ENCODE measurements at regions not wholly inside any gene's neighbourhood (a gene's known extent, or its start where the extent isn't known, plus 50 kb on each side); places are given as distances from the start of the nearest gene placed in this dataset.

DNA sequence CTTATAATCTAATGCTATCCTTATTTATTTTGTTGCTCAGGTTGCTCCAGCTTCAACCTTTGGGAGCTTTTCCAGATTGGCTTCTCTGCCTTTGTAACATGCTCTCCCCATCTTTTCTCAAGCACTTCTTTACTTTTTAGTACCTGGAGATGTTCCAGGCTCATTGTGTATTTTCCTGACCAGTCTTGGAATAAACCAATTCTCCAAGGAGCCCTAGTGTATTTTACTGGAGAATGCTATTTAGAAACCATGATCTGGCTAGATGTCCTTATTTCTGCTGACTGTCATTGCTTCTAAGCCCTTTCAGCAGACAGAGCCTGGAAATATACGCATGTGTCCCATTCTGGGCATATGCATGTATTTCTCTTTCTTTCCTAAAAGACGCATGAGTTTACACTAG, 95.7 kb downstream of the EMX2 start:
- TF ChIP-seq CTCF (conservative IDR thresholded peaks at IDR 0.05; ENCODE audit: low read depth in 2 of 2) (no peak), POLR2AphosphoS5 (IDR thresholded peaks at IDR 0.05; ENCODE audit: low read depth) (no peak), EZH2phosphoT487 (IDR thresholded peaks at IDR 0.05; ENCODE audit: unreplicated experiment) (no peak), EZH2 (IDR thresholded peaks at IDR 0.05; ENCODE audit: low read depth, unreplicated experiment) (no peak), JUNB (IDR thresholded peaks at IDR 0.05; ENCODE audit: unreplicated experiment) (no peak), CREB1 (CRISPR knock-in tag; IDR thresholded peaks at IDR 0.05; ENCODE audit: low read depth) (no peak), ZNF114 (CRISPR knock-in tag; IDR thresholded peaks at IDR 0.05) (no peak)
- TF ChIP-seq, protein P1, sequence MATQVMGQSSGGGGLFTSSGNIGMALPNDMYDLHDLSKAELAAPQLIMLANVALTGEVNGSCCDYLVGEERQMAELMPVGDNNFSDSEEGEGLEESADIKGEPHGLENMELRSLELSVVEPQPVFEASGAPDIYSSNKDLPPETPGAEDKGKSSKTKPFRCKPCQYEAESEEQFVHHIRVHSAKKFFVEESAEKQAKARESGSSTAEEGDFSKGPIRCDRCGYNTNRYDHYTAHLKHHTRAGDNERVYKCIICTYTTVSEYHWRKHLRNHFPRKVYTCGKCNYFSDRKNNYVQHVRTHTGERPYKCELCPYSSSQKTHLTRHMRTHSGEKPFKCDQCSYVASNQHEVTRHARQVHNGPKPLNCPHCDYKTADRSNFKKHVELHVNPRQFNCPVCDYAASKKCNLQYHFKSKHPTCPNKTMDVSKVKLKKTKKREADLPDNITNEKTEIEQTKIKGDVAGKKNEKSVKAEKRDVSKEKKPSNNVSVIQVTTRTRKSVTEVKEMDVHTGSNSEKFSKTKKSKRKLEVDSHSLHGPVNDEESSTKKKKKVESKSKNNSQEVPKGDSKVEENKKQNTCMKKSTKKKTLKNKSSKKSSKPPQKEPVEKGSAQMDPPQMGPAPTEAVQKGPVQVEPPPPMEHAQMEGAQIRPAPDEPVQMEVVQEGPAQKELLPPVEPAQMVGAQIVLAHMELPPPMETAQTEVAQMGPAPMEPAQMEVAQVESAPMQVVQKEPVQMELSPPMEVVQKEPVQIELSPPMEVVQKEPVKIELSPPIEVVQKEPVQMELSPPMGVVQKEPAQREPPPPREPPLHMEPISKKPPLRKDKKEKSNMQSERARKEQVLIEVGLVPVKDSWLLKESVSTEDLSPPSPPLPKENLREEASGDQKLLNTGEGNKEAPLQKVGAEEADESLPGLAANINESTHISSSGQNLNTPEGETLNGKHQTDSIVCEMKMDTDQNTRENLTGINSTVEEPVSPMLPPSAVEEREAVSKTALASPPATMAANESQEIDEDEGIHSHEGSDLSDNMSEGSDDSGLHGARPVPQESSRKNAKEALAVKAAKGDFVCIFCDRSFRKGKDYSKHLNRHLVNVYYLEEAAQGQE (IDR thresholded peaks at IDR 0.05; ENCODE audit: unreplicated experiment): no peak

Measured in GM23338 (cell line).